GM12892 (cell line): ENCODE measurements at regions not wholly inside any gene's neighbourhood (a gene's known extent, or its start where the extent isn't known, plus 50 kb on each side); places are given as distances from the start of the nearest gene placed in this dataset.

ENCODE experiments used
- POLR2A ChIP-seq: IDR thresholded peaks from 2 replicates; pipeline ENCODE4 v1.6.1; 2011; ENCODE audit warnings: low read depth, low read length, control low read depth
- POLR2AphosphoS5 ChIP-seq: IDR thresholded peaks from 2 replicates; pipeline ENCODE4 v1.6.1; 2011; ENCODE audit warnings: low read depth, low read length, control low read depth

DNA sequence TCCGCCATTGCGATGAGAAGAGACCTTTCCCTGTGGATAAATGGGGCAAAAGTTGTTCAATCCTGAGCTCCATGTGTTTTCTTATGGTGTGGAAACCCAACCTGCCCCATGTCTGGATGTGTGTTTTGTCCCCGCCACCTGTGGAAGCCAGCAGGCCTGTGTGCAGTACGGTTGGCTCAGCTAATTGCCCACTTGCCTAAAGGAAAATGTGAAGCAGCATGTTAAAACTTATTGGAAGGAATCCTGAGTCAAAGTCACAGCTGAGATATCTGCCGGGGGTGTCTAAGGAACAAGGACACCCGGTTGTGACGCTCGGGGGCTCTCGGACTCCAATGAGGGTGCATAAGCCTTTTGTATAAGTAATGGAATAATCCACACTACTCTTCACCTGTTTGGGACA, 361.1 kb upstream of the IRX1 start:
- TF ChIP-seq POLR2AphosphoS5 (no peak), POLR2A (no peak)
